Brain microvascular endothelial cell (primary cell): ENCODE measurements at regions not wholly inside any gene's neighbourhood (a gene's known extent, or its start where the extent isn't known, plus 50 kb on each side); places are given as distances from the start of the nearest gene placed in this dataset.

Experiments
- DNase-seq: peaks from one replicate; pipeline ENCODE4 v3.0.0-alpha.2; 2020
- H3K27ac ChIP-seq: fragments of 250-450 bp; sonication (Bioruptor Pico); 2 replicates; pipeline ENCODE4 v1.5.1; 2020; ENCODE audit warnings: mild to moderate bottlenecking, moderate library complexity
- H3K27me3 ChIP-seq: fragments of 250-450 bp; sonication (Bioruptor Pico); replicated peaks from 2 replicates; pipeline ENCODE4 v1.5.1; 2020; ENCODE audit warnings: mild to moderate bottlenecking
- H3K36me3 ChIP-seq: fragments of 250-450 bp; sonication (Bioruptor Pico); replicated peaks from 2 replicates; pipeline ENCODE4 v1.5.1; 2020; ENCODE audit warnings: mild to moderate bottlenecking
- H3K4me3 ChIP-seq: 2 replicates; pipeline ENCODE4 v1.5.1; 2011; ENCODE audit warnings: low read depth, mild to moderate bottlenecking, control low read depth, low read length, moderate library complexity
- CTCF ChIP-seq: IDR thresholded peaks from 2 replicates; pipeline ENCODE4 v1.5.1; 2011; ENCODE audit warnings: low read depth, mild to moderate bottlenecking, moderate library complexity, low read length, control low read depth, inconsistent platforms; ENCODE audit errors: missing control alignments
- in situ Hi-C: cut with HindIII; loops from 2 replicates; pipeline ENCODE4 v1.10.0; 2017; ENCODE audit warnings: low sequenced_read_pairs, low pct_ligation_motif_present

DNA sequence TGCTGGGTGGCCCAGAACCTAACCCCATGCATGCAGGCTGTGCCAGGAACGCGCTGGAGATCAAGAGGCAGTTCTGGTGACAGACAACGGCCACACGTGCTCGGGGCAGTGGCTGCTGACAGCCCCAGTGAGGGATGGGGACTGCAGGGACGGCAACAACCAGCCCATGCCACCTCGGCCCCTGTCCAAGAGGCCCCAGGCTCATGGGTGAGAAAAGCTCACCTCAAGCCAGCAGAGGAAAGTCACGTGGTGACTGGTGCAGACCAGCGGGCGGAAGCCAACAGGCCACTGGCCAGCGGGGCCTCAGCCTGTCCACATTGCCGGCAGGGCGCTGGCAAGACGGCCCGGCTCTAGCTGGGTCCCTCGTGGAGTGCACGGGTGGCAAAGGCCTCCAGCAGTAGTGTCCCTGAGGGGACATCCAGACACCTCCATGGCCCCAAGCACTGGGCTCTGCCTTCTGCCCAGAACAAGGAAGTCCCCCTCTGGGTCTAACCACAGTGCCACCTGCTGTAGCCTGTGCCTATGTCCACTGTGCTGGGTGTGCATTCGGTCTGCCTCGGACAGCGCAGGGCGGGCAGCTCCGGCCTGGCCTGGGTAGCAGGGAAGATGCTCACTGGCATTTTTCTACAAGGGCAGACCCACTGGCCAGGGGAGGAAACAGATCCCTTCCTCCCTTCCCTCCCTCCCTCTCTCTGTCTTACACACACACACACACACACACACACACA, 134.1 kb downstream of the NCOR2 start:
- peak; percentile 2 for TF ChIP-seq CTCF
- Histone ChIP-seq H3K4me3 (no peak overlapping the region), H3K27ac (no peak overlapping the region), H3K27me3 (no peaks in the 10 kb centered on the region), H3K36me3 (peaks cover 24% of the 10 kb centered on the region)
- in situ Hi-C loops, result no loop called here
- no peak for DNase-seq

- in situ Hi-C loops, result no loop called here
- H3K27ac ChIP-seq, result no peak overlapping the region
Observed at GRCh38 chr12:124432376-124432775, 135.0 kb downstream of the NCOR2 start.

GRCh38 chr12:124431971-124432370, 135.4 kb downstream of the NCOR2 start:
- Histone ChIP-seq H3K27me3 (no peaks in the 10 kb centered on the region), H3K4me3 (no peak overlapping the region), H3K27ac (no peak overlapping the region), H3K36me3 (peaks cover 21% of the 10 kb centered on the region)
- in situ Hi-C loops, result no loop called here
- DNase-seq, result no peak
- no peak for TF ChIP-seq CTCF

More at GRCh38 chr12:124432376-124432775, 135.0 kb downstream of the NCOR2 start:
- no peak for DNase-seq
- peaks cover 24% of the 10 kb centered on the region for H3K36me3 ChIP-seq
- no peaks in the 10 kb centered on the region for H3K27me3 ChIP-seq
- no peak overlapping the region for H3K4me3 ChIP-seq
- TF ChIP-seq CTCF, result no peak

DNA sequence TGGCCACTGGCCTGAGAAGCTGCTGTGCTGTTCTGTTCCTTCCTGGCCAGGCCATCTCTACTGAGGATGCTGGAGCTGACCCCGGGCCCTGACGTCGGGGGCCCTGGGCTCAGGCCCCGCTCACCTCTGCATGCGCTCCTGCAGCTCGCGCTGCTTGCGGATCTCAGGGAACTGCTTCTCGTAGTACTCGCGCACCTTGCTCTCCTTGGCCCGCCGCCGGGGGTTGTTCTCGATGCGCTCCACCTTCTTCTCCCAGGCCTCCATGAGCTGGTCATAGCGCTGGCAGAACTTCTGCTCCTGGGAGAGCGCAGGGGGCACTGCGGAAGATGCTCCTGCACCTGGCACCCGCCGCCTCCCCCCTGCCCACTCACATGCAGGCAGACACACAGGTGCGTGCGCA, 135.6 kb downstream of the RFLNA start:
- in situ Hi-C loops, result no loop called here
- DNase-seq, result no peak
- H3K27me3 ChIP-seq, result no peaks in the 10 kb centered on the region
- no peak overlapping the region for H3K4me3 ChIP-seq
- H3K36me3 ChIP-seq, result peaks cover 23% of the 10 kb centered on the region
- TF ChIP-seq CTCF, result no peak
- H3K27ac ChIP-seq, result no peak overlapping the region

DNA sequence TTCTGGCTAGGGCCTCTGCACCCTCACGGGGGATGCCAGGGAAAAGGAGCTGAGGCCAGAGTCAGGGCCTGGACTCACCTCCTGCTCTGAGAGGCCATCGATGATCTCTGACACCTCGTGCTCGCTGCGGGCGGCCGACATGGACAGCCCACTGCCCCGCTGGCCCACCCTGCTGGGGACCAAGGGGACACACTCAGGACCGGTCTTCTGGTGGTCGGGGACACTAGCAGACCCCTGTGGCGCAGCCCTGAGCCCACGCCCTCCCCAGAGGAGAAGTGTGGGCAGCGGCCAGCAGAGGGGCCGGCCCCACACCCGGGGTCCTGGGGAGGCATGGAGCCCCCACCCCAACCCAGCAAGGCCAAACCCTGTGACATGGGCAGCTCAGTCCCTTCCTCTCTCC, 134.6 kb downstream of the RFLNA start:
- no peaks in the 10 kb centered on the region for H3K27me3 ChIP-seq
- no peak overlapping the region for H3K27ac ChIP-seq
- TF ChIP-seq CTCF, result no peak
- H3K36me3 ChIP-seq, result peaks cover 23% of the 10 kb centered on the region
- no peak overlapping the region for H3K4me3 ChIP-seq
- in situ Hi-C loops, result no loop called here
- no peak for DNase-seq

- in situ Hi-C loops, result no loop called here
- Histone ChIP-seq H3K36me3 (peaks cover 24% of the 10 kb centered on the region), H3K27me3 (no peaks in the 10 kb centered on the region), H3K4me3 (no peak overlapping the region), H3K27ac (peak overlapping the region; percentile 28)
- no peak for DNase-seq
- no peak for TF ChIP-seq CTCF
Observed at GRCh38 chr12:124428792-124429281, 133.9 kb downstream of the RFLNA start.
